Upper lobe of left lung (tissue), 4 donors: ENCODE measurements at regions not wholly inside any gene's neighbourhood (a gene's known extent, or its start where the extent isn't known, plus 50 kb on each side); places are given as distances from the start of the nearest gene placed in this dataset.

Experiments
- CTCF ChIP-seq, 6 experiments: fragments of 450-650 bp in 4 of 6; fragments of 200-600 bp in 2 of 6; sonication (generic) in 2 of 6; IDR thresholded peaks; one replicate each; pipeline ENCODE4 v1.5.1; 2016 to 2019; ENCODE audit warnings: antibody characterized with exemption in 6 of 6
- EP300 ChIP-seq, 4 donors: sonication (generic); formaldehyde crosslinking; IDR thresholded peaks; one replicate each; pipeline ENCODE4 v1.5.1; 2017; ENCODE audit warnings: antibody characterized with exemption in 4 of 4, control low read depth in 2 of 4
- POLR2A ChIP-seq, 4 donors: fragments of 450-650 bp; IDR thresholded peaks; one replicate each; pipeline ENCODE4 v1.5.1; 2016 to 2017; ENCODE audit warnings: antibody characterized with exemption in 4 of 4, mild to moderate bottlenecking in 2 of 4

- TF ChIP-seq CTCF (IDR thresholded peaks at IDR 0.05) (no peak), POLR2A (IDR thresholded peaks at IDR 0.05) (no peak), EP300 (IDR thresholded peaks at IDR 0.05) (no peak)
Measured at GRCh38 chr6:167660424-167660823, 166.3 kb upstream of the AFDN start.
